EL (cell line): ENCODE measurements at regions not wholly inside any gene's neighbourhood (a gene's known extent, or its start where the extent isn't known, plus 50 kb on each side); places are given as distances from the start of the nearest gene placed in this dataset.
A peak's percentile ranks its signal among the peaks of the same experiment; 100 is the strongest.

Experiments
- DNase-seq: peaks from one replicate; pipeline ENCODE4 v3.0.0-alpha.2; 2016

GRCh38 chr13:90519157-90519556 lies 828.3 kb upstream of the MIR17HG start:
- no peak for DNase-seq

- DNase-seq: no peak
Observed at GRCh38 chr13:90526711-90527110, 820.8 kb upstream of the MIR17HG start.

GRCh38 chr13:90531744-90532143 lies 815.7 kb upstream of the MIR17HG start:
- no peak for DNase-seq

- DNase-seq: no peak
Observed at GRCh38 chr13:90532861-90533492, 814.5 kb upstream of the MIR17HG start.

GRCh38 chr13:90533866-90534265 lies 813.6 kb upstream of the MIR17HG start:
- no peak for DNase-seq

- DNase-seq: peak; percentile 30
Observed at GRCh38 chr13:90534617-90535370, 812.7 kb upstream of the MIR17HG start.

GRCh38 chr13:90535421-90535820 lies 812.1 kb upstream of the MIR17HG start:
- DNase-seq: no peak

- no peak for DNase-seq
Observed at GRCh38 chr13:90538063-90538462, 809.4 kb upstream of the MIR17HG start.

GRCh38 chr13:90541346-90541745 lies 806.1 kb upstream of the MIR17HG start:
- no peak for DNase-seq

- DNase-seq: no peak
Observed at GRCh38 chr13:90542959-90543505, 804.5 kb upstream of the MIR17HG start.

GRCh38 chr13:90545070-90545840 lies 802.2 kb upstream of the MIR17HG start:
- DNase-seq: peak; percentile 32

GRCh38 chr13:90547272-90547790 lies 800.2 kb upstream of the MIR17HG start:
- DNase-seq: no peak

GRCh38 chr13:90551253-90551652 lies 796.2 kb upstream of the MIR17HG start:
- DNase-seq: no peak

GRCh38 chr13:90552702-90553101 lies 794.8 kb upstream of the MIR17HG start:
- DNase-seq: no peak

- DNase-seq: no peak
Observed at GRCh38 chr13:90553159-90553558, 794.3 kb upstream of the MIR17HG start.

- DNase-seq: no peak
Observed at GRCh38 chr13:90557626-90558025, 789.9 kb upstream of the MIR17HG start.

- no peak for DNase-seq
Observed at GRCh38 chr13:90562443-90562842, 785.0 kb upstream of the MIR17HG start.

- DNase-seq: no peak
Observed at GRCh38 chr13:90564096-90564495, 783.4 kb upstream of the MIR17HG start.

- no peak for DNase-seq
Observed at GRCh38 chr13:90564566-90564965, 782.9 kb upstream of the MIR17HG start.

- no peak for DNase-seq
Observed at GRCh38 chr13:90565985-90566713, 781.3 kb upstream of the MIR17HG start.

- no peak for DNase-seq
Observed at GRCh38 chr13:90568165-90568564, 779.3 kb upstream of the MIR17HG start.

- DNase-seq: no peak
Observed at GRCh38 chr13:90576067-90576466, 771.4 kb upstream of the MIR17HG start.

GRCh38 chr13:90577726-90578125 lies 769.8 kb upstream of the MIR17HG start:
- peak; percentile 6 for DNase-seq
